Naive thymus-derived CD8-positive, alpha-beta T cell (primary cell): ENCODE measurements at regions not wholly inside any gene's neighbourhood (a gene's known extent, or its start where the extent isn't known, plus 50 kb on each side); places are given as distances from the start of the nearest gene placed in this dataset.
"Not testable (repeated sequence)": the region's sequence is repeated elsewhere in the genome, so short reads cannot be mapped to it uniquely, and the experiment has no call there.

Source experiments
- ATAC-seq, 2 donors: fragments of 150-1000 bp; cut with Tn5 transposase in 1 of 2; sonication (Bioruptor Pico), chemical (Tn5 transposase) in 1 of 2; 1 replicate in 1 of 2; 2 replicates in 1 of 2; pipeline ENCODE4 v1.10.0; 2021; ENCODE audit warnings: mild to moderate bottlenecking in 2 of 2, moderate library complexity in 2 of 2
- POLR2A ChIA-PET: fragments of 350-600 bp; sonication (Branson Sonifier 250); formaldehyde crosslinking; loops from one replicate; lab custom pipeline; 2021; ENCODE audit warnings: antibody characterized with exemption; lab: Charles Lee
- DNase-seq, 10 donors: peaks; one replicate each; pipeline versions ENCODE4 v3.0.0 to v3.0.0-alpha.2; 2020 to 2022
- H3K27ac Mint-ChIP-seq, 10 donors: one replicate each; pipeline ENCODE4 v1.8.0; 2020 to 2022; ENCODE audit warnings: mild to moderate bottlenecking in 10 of 10, mixed read lengths in 10 of 10, moderate library complexity in 4 of 10, inconsistent platforms in 1 of 10
- H3K27me3 Mint-ChIP-seq, 5 donors: one replicate each; pipeline ENCODE4 v1.8.0; 2021 to 2022; ENCODE audit warnings: mixed read lengths in 5 of 5
- H3K36me3 Mint-ChIP-seq, 3 donors: one replicate each; pipeline ENCODE4 v1.8.0; 2020 to 2022; ENCODE audit warnings: mixed read lengths in 3 of 3, mild to moderate bottlenecking in 2 of 3, inconsistent platforms in 1 of 3
- H3K4me1 Mint-ChIP-seq, 4 donors: one replicate each; pipeline ENCODE4 v1.8.0; 2021 to 2022; ENCODE audit warnings: mixed read lengths in 4 of 4
- H3K4me3 Mint-ChIP-seq, 10 donors: one replicate each; pipeline ENCODE4 v1.8.0; 2020 to 2022; ENCODE audit warnings: mild to moderate bottlenecking in 10 of 10, mixed read lengths in 10 of 10, moderate library complexity in 6 of 10, inconsistent platforms in 1 of 10
- H3K9me3 Mint-ChIP-seq, 9 donors: one replicate each; pipeline ENCODE4 v1.8.0; 2020 to 2022; ENCODE audit warnings: mixed read lengths in 9 of 9, mild to moderate bottlenecking in 3 of 9, inconsistent platforms in 1 of 9, moderate library complexity in 1 of 9

- no peak for ATAC-seq
Measured at GRCh38 chr22:22364207-22364606, 119.6 kb downstream of the VPREB1 start.

GRCh38 chr22:22366537-22366936 lies 122.0 kb downstream of the VPREB1 start:
- no peaks in the 10 kb centered on the region for H3K9me3 Mint-ChIP-seq
- POLR2A ChIA-PET, result no interaction called here
- no peak overlapping the region for H3K4me3 Mint-ChIP-seq
- H3K27me3 Mint-ChIP-seq, result peaks cover 13 to 48% (median 35%) of the 10 kb centered on the region in 5 donors
- DNase-seq (no peak), ATAC-seq (no peak)
- H3K4me1 Mint-ChIP-seq, result peaks cover 0 to 40% (median 0%) of the 10 kb centered on the region in 4 donors
- H3K27ac Mint-ChIP-seq, result peak overlapping the region in 1 of 10 donors; percentile 27
- H3K36me3 Mint-ChIP-seq, result no peaks in the 10 kb centered on the region

More at GRCh38 chr22:22364207-22364606, 119.6 kb downstream of the VPREB1 start:
- POLR2A ChIA-PET, result no interaction called here
- Mint-ChIP-seq H3K9me3 (no peaks in the 10 kb centered on the region), H3K4me3 (no peak overlapping the region), H3K4me1 (peaks cover 0 to 21% (median 0%) of the 10 kb centered on the region in 4 donors), H3K27me3 (peaks cover 20 to 46% (median 34%) of the 10 kb centered on the region in 5 donors), H3K27ac (no peak overlapping the region), H3K36me3 (no peaks in the 10 kb centered on the region)
- DNase-seq, result no peak

DNA sequence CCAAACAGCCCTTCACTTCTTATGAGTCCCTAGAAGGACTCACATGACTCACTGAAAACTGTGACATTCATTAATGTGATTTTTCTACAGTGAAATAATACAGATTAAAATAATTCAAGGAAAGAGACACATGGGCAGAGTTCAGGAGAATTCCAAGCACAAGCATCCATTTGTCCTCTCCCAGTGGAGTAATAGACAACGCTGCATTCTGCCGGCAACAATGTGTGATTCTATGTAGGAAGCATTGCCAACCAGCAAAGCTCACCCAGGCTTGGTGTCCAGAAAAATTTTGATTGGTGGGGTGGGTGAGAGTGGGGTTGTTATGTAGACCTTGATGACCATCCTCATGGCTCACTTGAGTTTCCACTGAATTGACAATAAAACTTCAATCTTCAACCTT lies 123.9 kb downstream of the VPREB1 start:
- DNase-seq (no peak), ATAC-seq (no peak)
- Mint-ChIP-seq H3K27me3 (peaks cover 13 to 52% (median 36%) of the 10 kb centered on the region in 5 donors), H3K4me1 (peaks cover 0 to 31% (median 0%) of the 10 kb centered on the region in 4 donors), H3K36me3 (no peaks in the 10 kb centered on the region), H3K4me3 (no peak overlapping the region), H3K9me3 (no peaks in the 10 kb centered on the region), H3K27ac (no peak overlapping the region)
- POLR2A ChIA-PET, result no interaction called here

- POLR2A ChIA-PET, H3K27ac Mint-ChIP-seq, ATAC-seq, H3K36me3 Mint-ChIP-seq, H3K9me3 Mint-ChIP-seq: not testable (repeated sequence)
- DNase-seq, result peak in 1 of 10 donors; percentile 20
- Mint-ChIP-seq H3K4me3 (peak overlapping the region in 1 of 10 donors; percentile 62), H3K27me3 (peaks cover 14 to 61% (median 33%) of the 10 kb centered on the region in 5 donors), H3K4me1 (peaks cover 0 to 35% (median 0%) of the 10 kb centered on the region in 4 donors)
Measured at GRCh38 chr22:22369219-22369963, 124.8 kb downstream of the VPREB1 start.

- H3K4me1 Mint-ChIP-seq, result peaks cover 0 to 36% (median 0%) of the 10 kb centered on the region in 4 donors
- H3K9me3 Mint-ChIP-seq, result no peaks in the 10 kb centered on the region
- H3K27ac Mint-ChIP-seq, result no peak overlapping the region
- POLR2A ChIA-PET, result no interaction called here
- H3K4me3 Mint-ChIP-seq, result peak overlapping the region in 1 of 10 donors; percentile 17
- no peaks in the 10 kb centered on the region for H3K36me3 Mint-ChIP-seq
- no peak for DNase-seq
- no peak for ATAC-seq
- peaks cover 13 to 62% (median 28%) of the 10 kb centered on the region in 5 donors for H3K27me3 Mint-ChIP-seq
Measured at GRCh38 chr22:22369964-22370270, 125.3 kb downstream of the VPREB1 start.

GRCh38 chr22:22371031-22371541 lies 126.5 kb downstream of the VPREB1 start:
- DNase-seq (no peak), ATAC-seq (no peak)
- no peak overlapping the region for H3K4me3 Mint-ChIP-seq
- POLR2A ChIA-PET, result no interaction called here
- H3K36me3 Mint-ChIP-seq, result no peaks in the 10 kb centered on the region
- no peaks in the 10 kb centered on the region for H3K9me3 Mint-ChIP-seq
- peaks cover 0 to 46% (median 0%) of the 10 kb centered on the region in 4 donors for H3K4me1 Mint-ChIP-seq
- no peak overlapping the region for H3K27ac Mint-ChIP-seq
- H3K27me3 Mint-ChIP-seq, result peaks cover 11 to 64% (median 28%) of the 10 kb centered on the region in 5 donors

DNA sequence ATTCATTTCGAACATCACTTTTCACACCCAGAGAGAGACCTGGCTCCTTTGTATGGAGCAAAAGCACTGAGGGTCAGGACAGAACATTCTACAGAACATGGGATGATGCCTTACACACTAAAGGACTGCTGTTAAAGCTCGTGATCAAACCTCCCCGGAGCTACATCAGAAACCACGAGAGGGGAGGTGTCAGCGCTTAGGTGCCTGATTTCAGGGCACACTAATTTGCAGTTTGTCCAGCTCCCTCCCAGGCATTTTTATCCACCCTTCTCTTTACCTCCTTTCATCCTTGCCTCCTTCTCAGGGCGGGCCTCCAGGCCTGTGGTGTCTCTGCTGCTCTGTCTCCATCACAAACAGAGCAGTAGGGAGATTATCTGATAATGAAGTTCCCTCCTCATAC lies 127.5 kb downstream of the VPREB1 start:
- ATAC-seq (no peak), DNase-seq (no peak)
- H3K27ac Mint-ChIP-seq, result no peak overlapping the region
- H3K27me3 Mint-ChIP-seq, result peaks cover 8 to 66% (median 30%) of the 10 kb centered on the region in 5 donors
- no peak overlapping the region for H3K4me3 Mint-ChIP-seq
- H3K9me3 Mint-ChIP-seq, result no peaks in the 10 kb centered on the region
- POLR2A ChIA-PET, result no interaction called here
- no peaks in the 10 kb centered on the region for H3K36me3 Mint-ChIP-seq
- H3K4me1 Mint-ChIP-seq, result peaks cover 0 to 43% (median 0%) of the 10 kb centered on the region in 4 donors

- DNase-seq (no peak), ATAC-seq (no peak)
- H3K4me1 Mint-ChIP-seq, result peaks cover 0 to 45% (median 0%) of the 10 kb centered on the region in 4 donors
- POLR2A ChIA-PET, result no interaction called here
- no peak overlapping the region for H3K4me3 Mint-ChIP-seq
- peaks cover 8 to 84% (median 38%) of the 10 kb centered on the region in 5 donors for H3K27me3 Mint-ChIP-seq
- H3K27ac Mint-ChIP-seq, result no peak overlapping the region
- H3K9me3 Mint-ChIP-seq, result no peaks in the 10 kb centered on the region
- H3K36me3 Mint-ChIP-seq, result no peaks in the 10 kb centered on the region
Measured at GRCh38 chr22:22374163-22374562, 129.6 kb downstream of the VPREB1 start.

DNA sequence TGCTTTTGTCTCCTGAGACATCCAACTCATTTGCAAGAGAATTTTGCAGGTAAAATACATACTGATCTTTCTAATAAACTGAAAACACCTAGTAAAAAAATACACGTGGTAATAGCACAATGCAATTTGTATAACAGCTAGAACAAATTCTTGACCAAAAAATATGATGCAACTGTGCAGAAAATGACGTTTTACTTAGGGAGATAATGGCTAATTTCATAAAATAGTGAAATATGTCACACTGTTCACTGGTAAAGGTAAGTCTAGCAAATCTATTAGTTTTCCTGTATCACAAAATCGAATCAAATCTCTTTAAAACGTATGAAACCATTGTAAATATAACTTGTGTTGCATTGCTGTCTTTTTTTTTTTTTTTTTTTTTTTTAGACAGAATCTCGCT lies 130.0 kb downstream of the VPREB1 start:
- DNase-seq (no peak), ATAC-seq (no peak)
- POLR2A ChIA-PET, result no interaction called here
- Mint-ChIP-seq H3K4me1 (peaks cover 0 to 42% (median 0%) of the 10 kb centered on the region in 4 donors), H3K27me3 (peaks cover 7 to 80% (median 34%) of the 10 kb centered on the region in 5 donors), H3K36me3 (no peaks in the 10 kb centered on the region), H3K4me3 (no peak overlapping the region), H3K9me3 (no peaks in the 10 kb centered on the region), H3K27ac (no peak overlapping the region)

DNA sequence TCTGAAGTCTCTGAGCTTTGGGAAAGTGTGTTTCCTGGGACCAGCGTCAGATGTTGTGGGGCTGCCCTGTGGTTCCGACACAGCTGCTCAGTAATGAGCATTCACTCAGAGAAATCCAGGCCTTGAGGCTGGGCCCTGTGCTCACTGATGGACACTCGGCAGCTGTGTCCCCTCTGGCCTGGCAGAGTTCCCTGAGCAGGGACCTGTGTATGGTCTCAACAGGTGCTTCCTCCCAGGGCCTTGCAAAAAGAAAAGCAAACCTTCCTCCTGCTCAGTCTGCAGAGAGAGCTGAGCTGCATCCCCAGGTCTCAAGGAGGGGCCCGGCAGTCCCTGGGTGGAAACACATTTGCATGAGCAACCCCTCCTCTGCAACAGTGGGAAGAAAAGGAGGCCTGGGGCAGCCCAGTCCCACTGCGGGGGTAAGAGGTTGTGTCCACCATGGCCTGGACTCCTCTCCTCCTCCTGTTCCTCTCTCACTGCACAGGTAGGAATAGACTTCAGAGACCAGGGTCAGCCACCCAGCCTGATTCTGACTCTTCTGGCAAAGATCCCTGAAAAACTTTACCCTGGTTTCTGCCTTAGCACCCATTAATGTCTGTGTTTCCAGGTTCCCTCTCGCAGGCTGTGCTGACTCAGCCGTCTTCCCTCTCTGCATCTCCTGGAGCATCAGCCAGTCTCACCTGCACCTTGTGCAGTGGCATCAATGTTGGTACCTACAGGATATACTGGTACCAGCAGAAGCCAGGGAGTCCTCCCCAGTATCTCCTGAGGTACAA lies 131.2 kb downstream of the VPREB1 start:
- Mint-ChIP-seq H3K27ac (no peak overlapping the region), H3K4me3 (no peak overlapping the region), H3K9me3 (no peaks in the 10 kb centered on the region), H3K4me1 (peaks cover 0 to 40% (median 0%) of the 10 kb centered on the region in 4 donors), H3K36me3 (no peaks in the 10 kb centered on the region), H3K27me3 (peaks cover 3 to 72% (median 37%) of the 10 kb centered on the region in 5 donors)
- POLR2A ChIA-PET, result no interaction called here
- DNase-seq (no peak), ATAC-seq (no peak)

GRCh38 chr22:22376352-22376706 lies 131.7 kb downstream of the VPREB1 start:
- no peak for DNase-seq
- ATAC-seq, result no peak
- H3K4me3 Mint-ChIP-seq, result no peak overlapping the region
- H3K27ac Mint-ChIP-seq, result no peak overlapping the region
- no peaks in the 10 kb centered on the region for H3K36me3 Mint-ChIP-seq
- POLR2A ChIA-PET, result no interaction called here
- peaks cover 3 to 66% (median 37%) of the 10 kb centered on the region in 5 donors for H3K27me3 Mint-ChIP-seq
- H3K9me3 Mint-ChIP-seq, result no peaks in the 10 kb centered on the region
- peaks cover 0 to 41% (median 0%) of the 10 kb centered on the region in 4 donors for H3K4me1 Mint-ChIP-seq

GRCh38 chr22:22376884-22377283 lies 131.7 kb downstream of the ZNF280B start:
- POLR2A ChIA-PET, DNase-seq, H3K4me3 Mint-ChIP-seq, ATAC-seq, H3K27ac Mint-ChIP-seq, H3K36me3 Mint-ChIP-seq, H3K9me3 Mint-ChIP-seq: not testable (repeated sequence)
- H3K27me3 Mint-ChIP-seq, result peaks cover 4 to 61% (median 32%) of the 10 kb centered on the region in 5 donors
- H3K4me1 Mint-ChIP-seq, result peaks cover 0 to 40% (median under 1%) of the 10 kb centered on the region in 4 donors

DNA sequence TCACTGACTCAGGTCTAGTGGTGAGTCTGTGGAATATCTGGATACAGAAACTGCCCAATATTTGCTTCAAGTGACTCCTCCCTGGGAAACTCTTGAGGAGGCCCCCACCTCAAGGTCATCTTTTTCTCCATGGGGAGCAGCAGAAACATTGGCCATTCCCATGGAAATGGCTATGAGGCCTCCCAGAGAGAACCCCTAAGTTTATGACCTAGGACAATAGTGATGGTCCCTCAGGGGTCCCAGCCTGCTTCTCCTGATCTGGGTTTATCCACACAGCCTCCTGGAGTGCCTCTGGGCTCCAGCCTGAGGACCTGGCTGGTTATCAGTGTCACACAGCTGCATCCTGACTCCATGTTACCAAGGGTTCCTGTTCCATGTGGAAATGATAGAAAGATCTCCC lies 131.2 kb downstream of the ZNF280B start:
- H3K27ac Mint-ChIP-seq, result no peak overlapping the region
- ATAC-seq, result no peak
- DNase-seq, result no peak
- H3K4me3 Mint-ChIP-seq, result no peak overlapping the region
- peaks cover 0 to 40% (median under 1%) of the 10 kb centered on the region in 4 donors for H3K4me1 Mint-ChIP-seq
- H3K27me3 Mint-ChIP-seq, result peaks cover 5 to 56% (median 29%) of the 10 kb centered on the region in 5 donors
- POLR2A ChIA-PET, result no interaction called here
- no peaks in the 10 kb centered on the region for H3K9me3 Mint-ChIP-seq
- H3K36me3 Mint-ChIP-seq, result no peaks in the 10 kb centered on the region
